GM12892 (cell line): ENCODE measurements at regions not wholly inside any gene's neighbourhood (a gene's known extent, or its start where the extent isn't known, plus 50 kb on each side); places are given as distances from the start of the nearest gene placed in this dataset.
"Not testable (repeated sequence)": the region's sequence is repeated elsewhere in the genome, so short reads cannot be mapped to it uniquely, and the experiment has no call there.

Experiments
- DNase-seq: peaks from one replicate; pipeline ENCODE4 v3.0.0; 2011; ENCODE audit not compliant: insufficient read length
- FAIRE-seq: peaks from 2 replicates; lab custom pipeline; 2011; peaks lifted over from hg19 to GRCh38; lab: Jason Lieb, UNC
- POLR2A ChIP-seq: IDR thresholded peaks from 2 replicates; pipeline ENCODE4 v1.6.1; 2011; ENCODE audit warnings: low read depth, low read length, control low read depth
- POLR2AphosphoS5 ChIP-seq: IDR thresholded peaks from 2 replicates; pipeline ENCODE4 v1.6.1; 2011; ENCODE audit warnings: low read depth, low read length, control low read depth
- TAF1 ChIP-seq: IDR thresholded peaks from 2 replicates; pipeline ENCODE4 v1.6.1; 2011; ENCODE audit warnings: low read depth, mild to moderate bottlenecking, control low read depth, low read length, borderline replicate concordance

- DNase-seq (no peak), FAIRE-seq (no peak)
- TF ChIP-seq TAF1 (no peak), POLR2A (no peak), POLR2AphosphoS5 (no peak)
Observed at GRCh38 chr6:141048451-141048850, 1084.3 kb upstream of the GJE1 start.

GRCh38 chr6:141046496-141046895 lies 1086.2 kb upstream of the GJE1 start:
- FAIRE-seq, DNase-seq: not testable (repeated sequence)

DNA sequence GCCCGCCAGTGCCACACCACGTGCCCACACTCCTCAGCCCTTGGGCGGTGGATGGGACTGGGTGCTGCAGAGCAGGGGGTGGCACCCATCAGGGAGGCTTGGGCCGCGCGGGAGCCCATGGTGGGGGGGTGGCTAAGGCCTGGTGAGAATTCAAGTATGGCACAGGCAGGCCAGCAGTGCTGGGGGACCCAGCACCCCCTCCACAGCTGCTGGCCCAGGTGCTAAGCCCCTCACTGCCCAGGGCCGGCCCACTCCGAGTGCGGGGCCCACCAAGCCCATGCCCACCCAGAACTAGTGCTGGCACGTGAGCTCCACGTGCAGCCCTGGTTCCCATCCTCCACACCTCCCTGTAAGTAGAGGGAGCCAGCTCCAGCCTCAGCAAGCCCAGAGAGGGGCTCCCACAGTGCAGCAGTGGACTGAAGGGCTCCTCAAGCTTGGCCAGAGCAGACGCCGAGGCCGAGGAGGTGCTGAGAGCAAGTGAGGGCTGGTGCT lies 1091.1 kb upstream of the GJE1 start:
- no peak for DNase-seq
- TF ChIP-seq POLR2A (no peak), TAF1 (no peak), POLR2AphosphoS5 (no peak)
- no peak for FAIRE-seq

GRCh38 chr6:141035312-141036200 lies 1097.2 kb upstream of the GJE1 start:
- DNase-seq (no peak), FAIRE-seq (no peak)
- TF ChIP-seq POLR2AphosphoS5: no peak
- TF ChIP-seq POLR2A: no peak
- no peak for TF ChIP-seq TAF1

GRCh38 chr6:141033101-141033500 lies 1099.6 kb upstream of the GJE1 start:
- DNase-seq: no peak
- no peak for FAIRE-seq
- TF ChIP-seq POLR2AphosphoS5 (no peak), POLR2A (no peak), TAF1 (no peak)

DNA sequence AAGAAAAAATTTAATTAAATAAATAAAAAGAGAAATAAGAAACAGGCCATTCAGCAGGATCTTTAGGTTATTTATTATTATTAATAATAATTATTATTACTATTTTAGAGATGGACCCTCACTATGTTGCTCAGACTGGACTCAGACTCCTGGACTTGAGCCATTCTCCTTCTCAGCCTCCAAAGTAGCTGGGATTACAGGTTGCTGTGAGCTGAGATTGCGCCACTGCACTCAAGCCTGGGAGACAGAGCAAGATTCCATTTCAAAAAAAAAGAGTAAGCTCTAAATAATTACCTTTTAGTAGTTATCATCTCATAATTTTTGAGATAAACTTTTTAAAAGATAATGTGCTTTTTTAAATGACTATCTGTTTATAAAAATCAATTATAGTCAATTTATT lies 1102.8 kb upstream of the GJE1 start:
- TF ChIP-seq POLR2A (no peak), POLR2AphosphoS5 (no peak), TAF1 (no peak)
- no peak for DNase-seq
- no peak for FAIRE-seq

DNA sequence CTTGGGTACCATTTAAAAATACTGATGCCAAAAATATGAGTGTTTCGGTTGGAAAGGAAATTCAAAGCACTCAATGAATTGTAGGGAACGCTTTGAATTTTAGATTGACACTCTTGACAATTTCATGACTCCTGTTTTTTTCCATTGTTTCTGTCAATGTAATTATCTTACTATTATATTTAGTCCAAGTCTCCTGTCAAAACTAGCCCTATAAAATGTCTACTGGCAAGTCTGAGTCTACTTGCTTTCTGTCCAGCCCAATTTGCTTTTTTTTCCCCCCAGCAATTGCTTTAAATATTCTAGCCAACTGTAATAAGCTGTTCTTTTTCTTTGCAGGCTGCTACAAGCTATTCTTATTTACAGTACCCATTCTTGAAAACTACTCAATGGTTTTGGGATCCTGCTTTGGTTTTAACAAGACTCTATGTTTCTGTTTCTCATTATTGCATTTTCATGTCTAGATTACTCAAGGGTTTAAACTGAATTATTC lies 1103.9 kb upstream of the GJE1 start:
- FAIRE-seq (no peak), DNase-seq (no peak)
- TF ChIP-seq POLR2A (no peak), POLR2AphosphoS5 (no peak), TAF1 (no peak)

- TF ChIP-seq TAF1: no peak
- DNase-seq: no peak
- FAIRE-seq: no peak
Observed at GRCh38 chr6:141026504-141026903, 1106.2 kb upstream of the GJE1 start.

DNA sequence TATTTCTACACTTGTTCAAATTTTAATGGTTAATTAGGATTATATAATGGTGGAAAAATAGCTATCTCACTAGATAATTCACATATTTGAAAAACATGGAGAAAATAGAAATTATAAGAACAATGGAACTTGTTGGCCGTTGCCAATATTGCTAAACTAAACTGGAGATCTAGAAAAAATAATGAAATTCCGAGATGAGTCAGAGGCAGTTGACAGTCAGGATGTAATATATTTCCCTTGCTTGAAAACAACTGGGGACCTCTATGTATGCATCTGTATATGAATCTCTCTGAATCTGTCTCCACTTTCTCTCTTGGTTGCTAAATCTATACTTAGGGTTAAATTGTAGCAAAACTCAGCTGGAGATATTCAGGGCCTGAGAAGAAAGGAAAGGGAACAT lies 1108.2 kb upstream of the GJE1 start:
- no peak for DNase-seq
- no peak for TF ChIP-seq POLR2AphosphoS5
- TF ChIP-seq POLR2A: no peak
- no peak for TF ChIP-seq TAF1
- no peak for FAIRE-seq

DNA sequence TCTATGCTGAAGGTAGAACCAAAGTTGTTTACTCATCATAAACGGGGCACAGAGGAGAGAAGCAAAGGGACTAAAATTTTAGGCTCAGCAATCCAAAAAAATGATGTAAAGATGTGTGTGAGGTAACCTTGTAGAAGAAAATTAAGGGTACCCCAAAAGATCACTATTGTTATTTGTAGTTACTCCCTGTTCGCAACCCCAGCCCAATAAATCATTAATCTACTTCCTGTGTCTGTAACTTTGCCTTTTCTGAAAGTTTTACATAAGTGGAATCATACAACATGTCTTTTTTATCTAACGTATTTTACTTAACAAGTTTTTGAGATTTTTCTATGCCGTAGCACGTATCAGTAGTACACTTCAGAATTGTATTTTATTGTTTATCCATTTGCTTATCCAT lies 1114.8 kb upstream of the GJE1 start:
- FAIRE-seq (no peak), DNase-seq (no peak)
- no peak for TF ChIP-seq TAF1
- TF ChIP-seq POLR2A: no peak
- TF ChIP-seq POLR2AphosphoS5: no peak

DNA sequence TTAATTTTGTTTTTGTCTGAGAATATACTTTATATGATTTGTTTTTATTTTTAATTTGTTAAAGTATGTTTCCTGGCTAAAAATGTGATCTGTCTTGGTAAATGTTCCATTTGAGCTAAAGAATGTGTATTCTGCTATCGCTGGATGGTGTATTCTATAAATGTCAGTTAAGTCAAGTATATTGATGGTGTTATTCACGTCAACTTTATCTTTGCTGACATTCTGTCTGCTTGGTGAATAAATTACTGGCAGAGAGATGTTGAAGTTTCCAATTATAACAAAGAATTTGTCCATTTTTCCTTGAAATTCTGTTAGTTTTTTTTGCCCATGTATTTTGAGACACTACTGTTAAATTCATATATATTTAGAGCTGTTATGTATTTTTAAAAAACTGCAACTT lies 1131.8 kb upstream of the GJE1 start:
- FAIRE-seq: no peak
- no peak for DNase-seq

DNA sequence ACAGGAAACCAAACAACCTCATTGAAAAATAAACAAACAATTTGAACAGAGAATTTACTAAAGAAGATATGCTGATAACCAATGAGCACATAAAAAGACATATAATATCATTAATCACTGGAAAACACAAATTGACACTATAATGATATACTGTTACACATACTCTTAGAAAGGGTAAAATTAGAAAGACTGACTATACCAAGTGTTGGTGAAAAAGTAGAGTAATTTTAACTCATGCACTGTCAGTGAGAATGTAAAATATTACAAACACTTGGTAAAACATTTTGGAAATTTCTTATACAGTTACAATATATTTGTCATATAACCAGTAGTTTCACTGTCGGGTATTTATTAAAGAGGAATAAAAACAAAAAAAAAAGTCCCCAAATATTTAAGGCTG lies 1139.2 kb upstream of the GJE1 start:
- DNase-seq (no peak), FAIRE-seq (no peak)
- TF ChIP-seq POLR2AphosphoS5 (no peak), TAF1 (no peak)

More for the DNA sequence above, 1131.8 kb upstream of the GJE1 start:
- TF ChIP-seq POLR2A (no peak), TAF1 (no peak), POLR2AphosphoS5 (no peak)

- TF ChIP-seq POLR2AphosphoS5 (no peak), POLR2A (no peak), TAF1 (no peak)
- DNase-seq (no peak), FAIRE-seq (no peak)
Observed at GRCh38 chr6:140992678-140993077, 1140.0 kb upstream of the GJE1 start.
